Ovary (tissue), 7 donors: ENCODE measurements at regions not wholly inside any gene's neighbourhood (a gene's known extent, or its start where the extent isn't known, plus 50 kb on each side); places are given as distances from the start of the nearest gene placed in this dataset.

Experiments
- DNase-seq, 5 donors: peaks; one replicate each; pipeline ENCODE4 v3.0.0-alpha.2; 2019 to 2020
- H3K27ac ChIP-seq, 2 donors: fragments of 200-600 bp; one replicate each; pipeline versions ENCODE4 v1.5.1 to v1.8.0; 2019 to 2022
- H3K27me3 ChIP-seq: fragments of 200-600 bp; one replicate; pipeline ENCODE4 v1.8.0; 2022
- H3K36me3 ChIP-seq: fragments of 200-600 bp; sonication (generic); one replicate; pipeline ENCODE4 v1.5.1; 2019
- H3K4me1 ChIP-seq: one replicate; pipeline ENCODE4 v1.8.1; 2013; ENCODE audit warnings: mild to moderate bottlenecking, moderate library complexity; ENCODE audit not compliant: insufficient read depth
- H3K4me3 ChIP-seq: fragments of 200-600 bp; sonication (generic); one replicate; pipeline ENCODE4 v1.5.1; 2017
- H3K9me3 ChIP-seq, 2 donors: fragments of 200-600 bp in 1 of 2; sonication (generic) in 1 of 2; one replicate each; pipeline versions ENCODE4 v1.5.1 to v1.8.1; 2013 to 2019; ENCODE audit warnings: mild to moderate bottlenecking in 1 of 2, moderate library complexity in 1 of 2
- CTCF ChIP-seq, 3 donors: fragments of 450-650 bp in 2 of 3; fragments of 200-600 bp in 1 of 3; IDR thresholded peaks; one replicate each; pipeline versions ENCODE4 v1.5.1 to v1.8.0; 2016 to 2022; ENCODE audit warnings: antibody characterized with exemption in 3 of 3, mild to moderate bottlenecking in 1 of 3
- EP300 ChIP-seq: sonication (generic); formaldehyde crosslinking; IDR thresholded peaks from one replicate; pipeline ENCODE4 v1.6.1; 2017; ENCODE audit warnings: antibody characterized with exemption
- POLR2A ChIP-seq: fragments of 450-650 bp; IDR thresholded peaks from one replicate; pipeline ENCODE4 v1.6.1; 2017; ENCODE audit warnings: antibody characterized with exemption, mild to moderate bottlenecking, moderate library complexity
- whole genome bisulfite sequencing, 3 donors: extraction: QIAGEN DNeasy Blood & Tissue Kit in 1 of 3; methylation state at CpG; one replicate each; pipeline versions ENCODE4 v1.1.5 to v1.1.7; 2013 to 2017; 5-methylcytosine and 5-hydroxymethylcytosine counted together
- intact Hi-C, 4 donors: fragments of 100-400 bp; cut with DNase I; formaldehyde crosslinking; loops; one replicate each; pipeline versions ENCODE4 v1.11.0 to v1.15.1; 2022 to 2023
- donor health status: DM: no; HTN: no; CAD: no; lungs with moderate emphysema.
- donor health status: DM: no; HTN: no; CAD: no.
- donor health status: Bipolar disorder and iron deficiency.
- donor health status: DM: no; HTN: no; CAD: no.
- donor health status: DM: yes; HTN: yes; CAD: no.

DNA sequence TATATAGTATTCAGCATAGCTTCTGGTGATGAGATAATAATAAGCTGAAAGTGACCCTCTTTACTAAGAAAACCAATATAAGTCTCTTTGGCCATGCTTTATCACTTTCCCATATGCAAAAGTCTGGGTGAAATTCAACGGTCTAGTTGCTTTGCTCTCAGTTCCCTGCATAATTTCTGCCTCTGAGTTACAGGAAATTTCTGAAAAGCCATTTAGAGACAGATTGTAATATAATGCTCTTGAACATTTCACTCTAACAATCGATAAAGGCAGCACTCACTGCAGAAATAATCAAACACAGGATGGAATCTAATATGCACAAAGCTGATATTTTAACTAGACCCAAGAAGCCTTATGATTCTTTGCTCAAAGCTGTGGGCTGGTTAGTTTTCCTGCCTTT lies 100.1 kb upstream of the LIFR start:
- H3K4me1 ChIP-seq = no peaks in the 10 kb centered on the region
- H3K4me3 ChIP-seq = no peak overlapping the region
- DNase-seq = no peak
- H3K27me3 ChIP-seq = no peaks in the 10 kb centered on the region
- no peaks in the 10 kb centered on the region for H3K36me3 ChIP-seq
- WGBS, 3 donors = 24 to 41% (median 32%) methylated on average over 2 of the region's 2 CpGs
- TF ChIP-seq POLR2A (no peak), EP300 (no peak), CTCF (IDR thresholded peaks at IDR 0.05) (no peak)
- H3K27ac ChIP-seq = no peak overlapping the region
- intact Hi-C loops = no loop called here
- H3K9me3 ChIP-seq = no peaks in the 10 kb centered on the region

DNA sequence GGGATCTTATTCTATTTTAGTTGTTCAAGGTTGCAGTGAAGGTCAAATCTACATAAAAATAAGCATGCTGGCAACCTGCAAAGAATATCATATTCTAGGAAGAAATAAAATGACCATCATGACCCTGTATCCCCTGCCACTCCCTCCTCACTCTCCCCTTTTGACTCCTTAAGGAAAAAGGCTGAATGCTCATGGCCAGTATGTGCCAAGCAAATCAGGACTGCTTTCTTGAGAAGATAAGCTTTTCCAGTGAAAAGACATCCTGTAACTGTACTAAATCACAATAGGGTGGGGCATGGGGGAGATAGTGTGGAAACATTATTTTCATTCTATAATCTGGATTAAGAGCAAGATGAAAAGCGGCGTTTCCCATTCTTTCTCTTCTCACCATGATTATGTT lies 100.6 kb upstream of the LIFR start:
- Histone ChIP-seq H3K4me1 (peaks cover 1% of the 10 kb centered on the region), H3K36me3 (no peaks in the 10 kb centered on the region), H3K27ac (no peak overlapping the region), H3K27me3 (no peaks in the 10 kb centered on the region), H3K9me3 (no peaks in the 10 kb centered on the region), H3K4me3 (no peak overlapping the region)
- intact Hi-C loops = no loop called here
- 86 to 95% (median 90%) methylated on average over 2 of the region's 2 CpGs for WGBS, 3 donors
- no peak for TF ChIP-seq EP300
- TF ChIP-seq POLR2A = no peak
- TF ChIP-seq CTCF (IDR thresholded peaks at IDR 0.05) = no peak
- DNase-seq = no peak

DNA sequence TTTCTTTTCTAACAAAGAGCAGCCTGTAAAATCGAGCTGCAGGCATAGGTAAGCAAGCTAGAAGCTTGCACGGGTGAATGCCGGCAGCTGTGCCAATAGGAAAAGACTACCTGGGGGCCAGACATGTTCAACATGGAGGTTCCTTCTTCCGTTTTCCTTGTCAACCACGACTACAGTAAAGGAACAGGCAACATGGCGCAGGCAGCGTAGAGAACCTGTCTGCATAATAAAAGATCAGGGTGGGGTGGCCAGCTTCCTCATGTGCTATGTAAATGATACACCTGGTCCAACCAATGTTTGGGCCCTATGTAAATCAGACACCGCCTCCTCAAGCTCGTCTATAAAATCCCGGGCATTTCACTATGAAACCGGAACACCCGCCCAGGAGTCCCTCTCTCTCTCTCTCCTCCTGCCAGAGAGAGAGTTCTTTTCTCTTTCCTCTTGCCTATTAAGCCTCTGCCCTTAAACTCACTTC lies 103.8 kb upstream of the LIFR start:
- H3K4me3 ChIP-seq = no peak overlapping the region

DNA sequence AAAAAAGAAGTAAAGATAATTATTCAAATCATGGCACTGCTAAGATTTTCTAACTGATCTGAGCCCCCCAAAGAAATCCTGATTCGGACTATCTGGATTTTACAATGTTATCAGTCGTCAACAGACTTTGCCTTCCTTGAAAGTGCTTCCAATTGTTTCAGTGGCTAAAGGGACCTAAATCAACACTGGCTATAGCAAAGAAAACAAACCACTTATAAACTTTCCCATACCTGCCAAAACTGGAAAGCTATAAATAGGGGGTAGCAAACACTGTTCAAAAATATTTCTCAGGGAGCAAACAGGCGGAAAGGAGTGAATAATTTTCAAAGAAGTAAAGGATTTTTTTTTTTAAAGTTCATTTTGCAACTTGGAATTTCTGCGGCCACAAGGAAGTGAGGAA lies 105.6 kb upstream of the LIFR start:
- Histone ChIP-seq H3K4me3 (no peak overlapping the region), H3K27me3 (no peaks in the 10 kb centered on the region), H3K9me3 (no peaks in the 10 kb centered on the region), H3K36me3 (no peaks in the 10 kb centered on the region), H3K4me1 (peaks cover 5% of the 10 kb centered on the region), H3K27ac (no peak overlapping the region)
- TF ChIP-seq EP300 (no peak), POLR2A (no peak), CTCF (IDR thresholded peaks at IDR 0.05) (no peak)
- DNase-seq = no peak
- 30 to 40% (median 38%) methylated on average over 4 of the region's 4 CpGs for WGBS, 3 donors
- intact Hi-C loops = loop anchor here in 1 of 4 donors (10.0 kb wide), 1 partner anchor 227 kb away; no protein-coding TSS in a partner anchor

More for the DNA sequence above, 103.8 kb upstream of the LIFR start:
- Histone ChIP-seq H3K36me3 (no peaks in the 10 kb centered on the region), H3K27ac (no peak overlapping the region), H3K27me3 (no peaks in the 10 kb centered on the region), H3K9me3 (no peaks in the 10 kb centered on the region), H3K4me1 (peaks cover 5% of the 10 kb centered on the region)
- no peak for DNase-seq
- TF ChIP-seq EP300 = no peak
- TF ChIP-seq CTCF (IDR thresholded peaks at IDR 0.05) = no peak
- no peak for TF ChIP-seq POLR2A
- 77 to 80% (median 80%) methylated on average over 12 of the region's 12 CpGs for WGBS, 3 donors
- intact Hi-C loops = loop anchor here in 1 of 4 donors (10.0 kb wide), 1 partner anchor 225 kb away; no protein-coding TSS in a partner anchor
